T47D (cell line): ENCODE measurements at regions not wholly inside any gene's neighbourhood (a gene's known extent, or its start where the extent isn't known, plus 50 kb on each side); places are given as distances from the start of the nearest gene placed in this dataset.
"Not testable (repeated sequence)": the region's sequence is repeated elsewhere in the genome, so short reads cannot be mapped to it uniquely, and the experiment has no call there.

Experiments used
- DNase-seq, 2 experiments: peaks; one replicate each; pipeline versions ENCODE4 v3.0.0 to v3.0.0-alpha.2; 2011 to 2012; ENCODE audit warnings: low read depth in 1 of 2, low spot score in 1 of 2
- JUND ChIP-seq: IDR thresholded peaks from 2 replicates; pipeline ENCODE4 v1.6.1; 2012; ENCODE audit warnings: low read depth
- in situ Hi-C: cut with HindIII; loops from 2 replicates; pipeline ENCODE4 v1.10.0; 2016; ENCODE audit warnings: low sequenced_read_pairs, low pct_unique_long_range_greater_than_20kb

DNA sequence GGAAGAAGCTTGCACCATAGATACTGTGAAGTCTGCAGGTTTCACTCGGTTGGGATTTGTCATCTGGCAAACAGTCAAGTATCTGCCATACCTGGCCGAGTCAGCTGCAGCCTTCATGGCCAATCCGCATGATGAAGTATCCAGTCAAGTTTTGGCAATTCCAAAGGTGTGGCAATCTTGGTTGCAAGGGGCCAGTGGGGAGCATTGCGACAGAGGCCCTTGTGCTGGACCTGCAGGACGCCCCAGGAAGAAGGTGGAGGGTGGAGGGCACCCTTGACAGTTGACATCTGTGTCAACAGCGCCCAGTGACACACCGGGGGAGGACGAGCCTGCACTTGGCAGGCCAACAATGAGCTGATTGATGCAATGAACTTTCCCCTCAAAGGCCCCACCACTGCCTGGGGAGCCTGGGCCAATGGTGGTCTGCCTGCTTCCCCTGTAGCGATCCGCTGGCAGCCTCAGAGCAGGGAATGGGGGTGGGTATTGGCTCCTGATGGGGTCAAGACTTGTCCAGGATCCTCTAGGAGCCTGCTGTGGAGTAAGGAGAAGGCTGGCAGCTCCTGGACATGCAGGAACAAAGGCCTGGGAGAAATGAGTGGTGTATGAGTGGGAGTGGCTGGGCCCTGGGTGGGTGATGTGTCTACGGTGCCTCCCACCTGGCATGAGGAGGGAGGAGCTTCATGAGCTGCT lies 122.8 kb upstream of the PITX1 start:
- in situ Hi-C loops: no loop called here
- TF ChIP-seq JUND: no peak
- no peak for DNase-seq

DNA sequence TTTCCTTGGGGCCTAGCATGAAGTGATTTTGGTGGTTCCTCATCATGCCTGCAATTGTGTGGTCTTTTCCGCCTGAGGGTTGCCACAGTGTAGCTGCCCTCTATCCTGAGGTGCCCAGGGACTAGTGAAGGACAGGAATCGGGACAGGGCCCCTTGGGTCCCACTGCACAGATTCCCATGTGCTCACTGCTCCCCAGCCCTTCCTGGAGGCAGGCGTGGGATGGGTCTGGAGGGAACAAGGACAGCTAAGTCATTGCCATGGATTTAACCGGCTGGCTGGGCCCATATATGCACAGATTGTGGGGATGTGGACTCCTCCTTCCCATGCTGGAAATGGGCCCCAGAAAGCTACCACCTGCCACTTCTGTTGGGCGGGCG lies 122.3 kb upstream of the PITX1 start:
- TF ChIP-seq JUND: no peak
- no peak for DNase-seq
- in situ Hi-C loops: no loop called here

DNA sequence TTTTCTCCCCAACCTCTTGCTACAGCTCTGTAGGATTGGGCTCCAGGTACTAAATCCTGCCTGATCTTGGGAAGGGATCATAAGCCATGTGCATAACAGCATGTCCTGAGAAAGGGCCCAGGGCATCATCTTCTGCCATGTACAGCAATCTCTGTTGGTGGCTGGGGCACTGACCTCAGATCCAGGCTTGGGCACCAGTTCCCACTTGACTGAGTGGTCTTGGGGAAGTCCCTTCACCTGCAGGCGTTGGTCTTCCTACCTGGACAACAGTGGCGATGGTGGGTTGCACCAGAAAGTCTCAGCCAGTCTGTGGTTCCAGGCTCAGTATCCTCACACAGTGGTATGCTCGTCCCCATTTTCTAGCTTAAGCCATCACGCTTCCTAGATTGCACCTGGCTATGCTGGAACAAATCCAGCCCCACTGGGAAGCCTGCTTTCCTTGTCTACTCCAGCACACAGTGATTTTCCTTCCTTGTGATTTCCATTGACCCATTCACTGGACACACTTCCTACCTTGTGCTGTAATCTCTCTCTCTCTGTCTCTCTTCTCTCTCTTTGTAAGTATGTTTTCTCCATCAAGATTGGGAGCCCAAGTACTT lies 121.7 kb upstream of the PITX1 start:
- no peak for DNase-seq
- TF ChIP-seq JUND: no peak
- in situ Hi-C loops: no loop called here

DNA sequence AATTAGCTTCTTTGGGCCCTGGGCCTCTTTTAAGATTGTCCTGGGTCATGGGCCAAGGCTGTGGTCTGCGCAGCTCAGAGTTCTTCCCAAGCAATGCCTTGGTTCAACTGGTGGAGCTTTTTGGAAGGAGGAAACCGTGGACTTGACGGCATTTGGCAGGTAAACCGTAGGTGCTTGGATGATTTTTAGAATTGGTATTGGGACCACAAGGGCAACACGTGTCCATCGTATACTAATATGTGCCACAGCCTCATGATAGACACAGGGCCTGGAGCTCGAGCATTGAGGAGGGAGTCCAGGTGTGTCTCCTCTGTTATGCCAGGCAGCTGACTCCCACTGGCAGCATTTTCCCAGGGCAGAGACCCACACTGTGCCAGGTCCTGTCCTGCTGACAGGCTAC lies 120.9 kb upstream of the PITX1 start:
- DNase-seq: no peak
- in situ Hi-C loops: no loop called here
- no peak for TF ChIP-seq JUND

DNA sequence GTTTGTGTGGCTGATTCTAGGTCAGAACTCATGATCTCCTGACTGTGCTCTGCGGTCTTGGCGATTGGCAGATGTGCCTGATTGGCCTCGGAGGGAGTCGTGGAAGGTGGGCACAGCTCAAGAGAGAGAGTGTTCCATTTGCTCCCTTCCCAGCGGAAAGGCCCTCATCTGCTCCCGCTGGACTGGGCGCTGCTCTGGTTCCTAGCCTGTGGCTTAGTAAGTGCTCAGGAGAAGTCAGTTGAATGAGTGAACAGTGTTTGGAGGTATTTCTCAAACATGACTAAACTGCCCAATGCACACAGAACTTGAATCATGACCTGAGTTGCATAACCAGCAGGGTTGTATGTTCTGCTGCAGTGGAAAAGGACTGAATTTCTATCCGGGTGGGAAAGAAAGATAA lies 120.2 kb upstream of the PITX1 start:
- in situ Hi-C loops: no loop called here
- DNase-seq: no peak
- TF ChIP-seq JUND: no peak

DNA sequence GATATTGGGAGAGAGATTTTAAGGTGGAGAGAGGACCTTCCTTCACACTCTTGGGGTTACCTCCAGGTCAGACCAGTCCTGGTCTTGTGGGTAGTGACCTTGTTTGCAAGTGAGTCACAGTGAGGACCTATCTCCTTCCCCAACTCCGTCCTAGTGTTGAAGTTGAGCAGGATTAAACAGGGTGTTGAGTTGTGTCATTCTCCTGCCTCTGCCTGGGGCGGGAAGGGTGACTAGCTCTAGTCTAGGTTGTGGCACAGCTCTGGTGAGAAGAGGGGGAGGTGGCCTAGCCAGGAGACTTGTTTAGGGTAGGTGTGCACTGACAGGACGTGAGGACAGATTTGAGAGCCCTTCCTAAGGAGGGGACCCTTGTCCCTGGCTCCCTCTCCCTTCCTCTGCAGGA lies 119.6 kb upstream of the PITX1 start:
- no peak for TF ChIP-seq JUND
- DNase-seq: no peak
- in situ Hi-C loops: no loop called here

DNA sequence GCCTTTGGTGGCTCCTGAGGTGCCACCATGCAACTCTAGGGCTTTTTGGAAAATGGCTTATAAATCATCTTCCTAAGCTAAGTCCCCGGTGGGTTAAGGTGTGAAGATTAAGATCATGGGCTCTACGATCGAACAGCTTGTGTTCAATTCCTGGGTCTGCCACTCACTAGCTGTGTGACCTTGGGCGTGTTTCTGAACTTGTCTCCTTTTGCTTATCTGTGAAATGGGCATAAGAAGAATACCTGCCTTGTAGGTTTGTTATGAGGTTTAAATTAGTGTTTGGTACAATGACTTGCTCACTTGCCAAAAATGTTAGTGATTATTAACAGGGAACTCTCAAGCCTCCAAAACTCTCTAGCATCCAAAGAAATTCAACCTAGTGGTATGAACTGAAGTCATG lies 119.2 kb upstream of the PITX1 start:
- DNase-seq: no peak
- in situ Hi-C loops: no loop called here
- no peak for TF ChIP-seq JUND

DNA sequence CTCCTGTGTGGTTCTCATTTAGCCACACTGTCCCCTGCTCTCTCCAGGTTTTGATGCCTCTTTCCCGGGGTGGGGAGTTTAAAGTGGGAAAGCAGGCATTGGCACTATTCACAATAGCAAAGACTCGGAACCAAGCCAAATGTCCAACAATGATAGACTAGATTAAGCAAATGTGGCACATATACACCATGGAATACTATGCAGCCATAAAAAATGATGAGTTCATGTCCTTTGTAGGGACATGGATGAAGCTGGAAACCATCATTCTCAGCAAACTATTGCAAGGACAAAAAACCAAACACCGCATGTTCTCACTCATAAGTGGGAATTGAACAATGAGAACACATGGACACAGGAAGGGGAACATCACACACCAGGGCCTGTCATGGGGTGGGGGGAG lies 117.6 kb upstream of the PITX1 start:
- in situ Hi-C loops, DNase-seq: not testable (repeated sequence)

DNA sequence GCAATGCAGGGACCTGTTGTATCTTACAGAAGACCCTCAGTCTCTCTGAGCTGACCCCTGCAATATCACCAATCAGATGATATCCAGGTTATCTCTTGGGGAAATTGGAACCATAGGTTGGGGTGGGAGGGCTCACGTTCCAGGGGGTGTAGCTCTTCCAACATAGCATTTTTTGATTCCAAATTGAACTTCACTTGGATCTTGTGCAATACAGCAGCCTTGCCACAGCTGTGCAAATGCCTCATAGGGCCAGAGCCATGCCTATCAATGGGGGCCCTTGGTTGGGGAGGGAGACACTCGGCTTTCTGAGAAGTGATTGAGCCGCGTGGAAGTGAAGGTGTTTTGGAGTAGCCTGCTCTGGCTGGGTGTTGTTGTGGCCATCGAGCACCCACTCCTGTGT lies 117.2 kb upstream of the PITX1 start:
- in situ Hi-C loops: no loop called here
- no peak for DNase-seq
- no peak for TF ChIP-seq JUND

DNA sequence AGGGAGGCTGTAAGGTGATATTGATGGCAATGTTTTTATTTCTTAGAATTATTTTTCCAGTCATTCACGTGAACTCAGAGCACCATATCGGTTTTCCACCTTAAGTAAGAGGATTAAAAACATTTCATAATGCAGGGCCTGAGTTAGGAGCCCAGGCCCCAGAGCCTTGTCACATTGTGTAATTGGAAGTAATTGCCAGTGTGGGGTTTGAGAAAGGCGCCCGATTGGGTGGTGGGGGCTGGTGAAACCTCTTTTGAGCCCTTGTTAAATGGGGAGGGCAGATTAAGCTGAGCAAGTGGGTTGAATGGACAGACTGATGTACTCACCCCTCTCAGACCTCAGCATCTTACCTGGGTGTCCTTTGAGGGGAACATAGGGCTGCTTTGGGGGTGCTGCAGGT lies 116.7 kb upstream of the PITX1 start:
- TF ChIP-seq JUND: no peak
- DNase-seq: no peak
- in situ Hi-C loops: no loop called here

DNA sequence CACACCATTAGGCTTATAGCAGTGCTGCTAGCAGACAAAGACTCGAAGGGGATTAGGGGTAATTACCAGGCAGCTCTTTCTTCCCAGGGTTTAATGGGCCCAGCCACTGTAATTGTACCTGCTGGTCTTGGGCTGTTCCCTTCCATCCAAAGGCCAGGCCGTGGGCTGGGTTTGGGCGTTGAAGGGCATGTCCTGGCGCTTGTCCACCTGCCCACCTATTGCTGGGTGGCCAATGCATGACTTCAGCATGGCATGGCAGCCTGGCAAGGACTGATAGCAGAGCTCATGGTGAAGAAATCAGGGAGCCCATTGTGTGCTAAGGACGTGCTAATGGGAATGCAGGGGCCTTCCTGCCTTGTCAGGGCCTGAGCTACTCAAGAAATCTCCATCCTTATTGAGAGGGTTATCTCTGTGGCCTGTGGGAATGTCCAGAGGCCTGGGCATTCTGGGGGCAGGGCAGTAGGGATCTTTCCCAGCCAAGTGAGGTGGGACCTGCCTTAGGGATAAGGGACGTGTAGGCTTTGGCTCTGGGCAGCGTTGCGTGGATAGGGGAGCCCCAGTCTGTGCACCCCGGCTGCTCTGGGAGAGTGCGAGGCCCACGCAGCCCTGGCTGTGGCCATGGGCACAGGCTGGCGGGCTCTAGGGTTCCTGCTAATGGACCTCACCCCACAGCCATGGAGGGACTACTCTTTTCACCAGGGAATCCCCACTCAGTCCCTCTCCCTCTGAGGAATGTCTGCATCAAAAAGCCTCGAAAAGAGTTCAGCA lies 116.1 kb upstream of the PITX1 start:
- TF ChIP-seq JUND: no peak
- in situ Hi-C loops: no loop called here
- DNase-seq: no peak

DNA sequence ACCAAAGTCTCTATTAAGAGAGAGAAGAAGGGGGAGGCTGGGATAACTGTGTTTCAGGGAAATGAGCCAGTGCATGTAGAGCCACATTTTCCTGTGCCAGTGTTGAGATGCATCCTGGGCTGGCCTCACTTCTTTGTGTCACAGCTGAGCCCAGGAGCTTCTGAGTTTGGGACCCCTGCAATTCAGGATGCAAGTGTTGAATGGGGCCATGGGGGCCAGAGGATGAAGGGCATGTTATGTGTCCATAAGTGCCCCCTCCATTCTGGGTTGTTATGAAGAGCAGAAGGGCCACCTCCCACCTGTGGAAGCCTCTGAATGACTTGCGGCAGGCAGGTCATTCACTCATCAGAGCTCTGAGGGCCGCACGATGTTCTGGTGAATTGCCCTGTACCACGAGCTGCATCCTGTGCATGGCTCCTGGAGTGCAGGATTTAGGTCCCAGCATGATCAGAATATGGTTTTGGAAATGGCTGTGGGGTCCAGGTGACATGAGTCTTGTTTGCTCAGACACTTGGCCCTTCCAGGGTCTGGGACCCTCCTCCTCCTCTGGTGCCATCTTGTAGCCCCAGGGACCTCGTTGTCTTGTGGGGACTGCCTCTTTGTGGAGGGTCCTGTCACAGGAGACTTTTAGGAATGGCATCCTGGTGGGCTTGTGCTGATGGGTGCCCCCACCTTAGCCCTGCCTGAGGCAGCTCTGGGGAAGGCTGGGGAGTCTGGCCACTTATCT lies 115.4 kb upstream of the PITX1 start:
- in situ Hi-C loops: no loop called here
- DNase-seq: no peak

More for the DNA sequence above, 115.4 kb upstream of the PITX1 start:
- no peak for TF ChIP-seq JUND
